ENCODE measurements at regions not wholly inside any gene's neighbourhood (a gene's known extent, or its start where the extent isn't known, plus 50 kb on each side); places are given as distances from the start of the nearest gene placed in this dataset.

GRCh38 chr13:88103824-88104223 lies 432.7 kb downstream of the SLITRK5 start:
- H3K9me3 ChIP-seq (ENCODE audit: insufficient read depth, low read depth, low read length) = no peaks in the 10 kb centered on the region
- H3K27me3 ChIP-seq (ENCODE audit: insufficient read depth, low read length) = no peaks in the 10 kb centered on the region
- H3K4me1 ChIP-seq (ENCODE audit: insufficient read depth, low read length) = no peaks in the 10 kb centered on the region
- H3K27ac ChIP-seq (ENCODE audit: low read length) = no peak overlapping the region
- H3K9ac ChIP-seq (ENCODE audit: low read depth, low read length) = no peak overlapping the region
- H3K36me3 ChIP-seq (ENCODE audit: insufficient read depth, low read depth, low read length) = no peaks in the 10 kb centered on the region
- H3K4me3 ChIP-seq (ENCODE audit: low read length) = no peak overlapping the region

- Histone ChIP-seq H3K4me1 (ENCODE audit: insufficient read depth, low read length) (no peaks in the 10 kb centered on the region), H3K9me3 (ENCODE audit: insufficient read depth, low read depth, low read length) (no peaks in the 10 kb centered on the region), H3K27ac (ENCODE audit: low read length) (no peak overlapping the region), H3K9ac (ENCODE audit: low read depth, low read length) (no peak overlapping the region), H3K27me3 (ENCODE audit: insufficient read depth, low read length) (no peaks in the 10 kb centered on the region), H3K36me3 (ENCODE audit: insufficient read depth, low read depth, low read length) (no peaks in the 10 kb centered on the region), H3K4me3 (ENCODE audit: low read length) (no peak overlapping the region)
Measured at GRCh38 chr13:88104576-88104975, 433.4 kb downstream of the SLITRK5 start.

DNA sequence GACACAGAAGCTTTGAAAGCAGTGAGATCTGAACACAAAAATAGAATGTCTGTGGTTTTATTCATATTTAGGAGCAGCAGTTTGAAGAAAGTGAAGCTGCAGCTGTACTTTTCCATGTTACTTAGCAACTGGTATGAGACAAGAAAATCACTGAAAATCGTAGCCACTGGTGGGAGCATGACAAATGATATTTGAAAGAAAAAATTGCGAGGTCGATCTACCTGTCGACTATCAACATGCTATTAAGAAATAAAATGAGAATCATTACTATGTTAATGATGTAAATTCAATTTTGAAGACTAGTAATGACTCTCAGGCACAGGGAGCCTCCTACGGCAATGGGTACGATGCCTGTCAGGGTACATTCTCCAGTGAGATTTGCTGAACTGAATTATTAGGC lies 436.4 kb downstream of the SLITRK5 start:
- no peak overlapping the region for H3K27ac ChIP-seq (ENCODE audit: low read length)
- no peak overlapping the region for H3K9ac ChIP-seq (ENCODE audit: low read depth, low read length)

GRCh38 chr13:88112526-88112925 lies 441.4 kb downstream of the SLITRK5 start:
- no peaks in the 10 kb centered on the region for H3K4me1 ChIP-seq (ENCODE audit: insufficient read depth, low read length)
- H3K36me3 ChIP-seq (ENCODE audit: insufficient read depth, low read depth, low read length) = no peaks in the 10 kb centered on the region
- no peak overlapping the region for H3K4me3 ChIP-seq (ENCODE audit: low read length)
- H3K9ac ChIP-seq (ENCODE audit: low read depth, low read length) = no peak overlapping the region; the same call in 1 of the 2 replicates
- H3K9me3 ChIP-seq (ENCODE audit: insufficient read depth, low read depth, low read length) = no peaks in the 10 kb centered on the region
- no peaks in the 10 kb centered on the region for H3K27me3 ChIP-seq (ENCODE audit: insufficient read depth, low read length)
- no peak overlapping the region for H3K27ac ChIP-seq (ENCODE audit: low read length)

More for the DNA sequence above, 436.4 kb downstream of the SLITRK5 start:
- Histone ChIP-seq H3K27me3 (ENCODE audit: insufficient read depth, low read length) (no peaks in the 10 kb centered on the region), H3K4me1 (ENCODE audit: insufficient read depth, low read length) (no peaks in the 10 kb centered on the region), H3K4me3 (ENCODE audit: low read length) (no peak overlapping the region), H3K9me3 (ENCODE audit: insufficient read depth, low read depth, low read length) (no peaks in the 10 kb centered on the region), H3K36me3 (ENCODE audit: insufficient read depth, low read depth, low read length) (no peaks in the 10 kb centered on the region)

DNA sequence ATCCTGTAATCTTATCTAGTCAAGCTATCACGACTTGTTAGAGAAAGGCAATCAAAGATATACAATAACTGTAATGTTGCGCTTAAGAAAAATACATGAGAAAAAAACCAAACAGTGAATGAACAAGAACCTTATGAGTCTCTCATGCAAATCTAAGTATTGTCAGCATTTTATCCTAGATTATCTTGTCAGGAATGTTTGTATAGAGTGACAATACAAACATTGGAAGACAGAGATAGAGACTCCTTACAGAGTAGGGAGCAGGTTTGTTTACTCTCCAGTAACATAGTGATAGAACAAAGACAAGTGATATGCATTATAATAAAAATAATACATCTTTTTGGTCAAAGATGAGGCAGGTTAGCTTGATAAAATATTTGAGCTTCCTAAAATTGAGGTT lies 444.8 kb downstream of the SLITRK5 start:
- Histone ChIP-seq H3K27ac (ENCODE audit: low read length) (no peak overlapping the region), H3K36me3 (ENCODE audit: insufficient read depth, low read depth, low read length) (no peaks in the 10 kb centered on the region), H3K27me3 (ENCODE audit: insufficient read depth, low read length) (no peaks in the 10 kb centered on the region), H3K9ac (ENCODE audit: low read depth, low read length) (no peak overlapping the region), H3K9me3 (ENCODE audit: insufficient read depth, low read depth, low read length) (no peaks in the 10 kb centered on the region), H3K4me3 (ENCODE audit: low read length) (no peak overlapping the region), H3K4me1 (ENCODE audit: insufficient read depth, low read length) (no peaks in the 10 kb centered on the region)

- H3K4me1 ChIP-seq (ENCODE audit: insufficient read depth, low read length) = peaks cover 5% of the 10 kb centered on the region; the same call in 1 of the 2 replicates
- H3K27ac ChIP-seq (ENCODE audit: low read length) = no peak overlapping the region
- no peak overlapping the region for H3K9ac ChIP-seq (ENCODE audit: low read depth, low read length)
- H3K36me3 ChIP-seq (ENCODE audit: insufficient read depth, low read depth, low read length) = no peaks in the 10 kb centered on the region
- no peaks in the 10 kb centered on the region for H3K27me3 ChIP-seq (ENCODE audit: insufficient read depth, low read length)
- H3K4me3 ChIP-seq (ENCODE audit: low read length) = no peak overlapping the region
- H3K9me3 ChIP-seq (ENCODE audit: insufficient read depth, low read depth, low read length) = no peaks in the 10 kb centered on the region
Measured at GRCh38 chr13:88118952-88119351, 447.8 kb downstream of the SLITRK5 start.

DNA sequence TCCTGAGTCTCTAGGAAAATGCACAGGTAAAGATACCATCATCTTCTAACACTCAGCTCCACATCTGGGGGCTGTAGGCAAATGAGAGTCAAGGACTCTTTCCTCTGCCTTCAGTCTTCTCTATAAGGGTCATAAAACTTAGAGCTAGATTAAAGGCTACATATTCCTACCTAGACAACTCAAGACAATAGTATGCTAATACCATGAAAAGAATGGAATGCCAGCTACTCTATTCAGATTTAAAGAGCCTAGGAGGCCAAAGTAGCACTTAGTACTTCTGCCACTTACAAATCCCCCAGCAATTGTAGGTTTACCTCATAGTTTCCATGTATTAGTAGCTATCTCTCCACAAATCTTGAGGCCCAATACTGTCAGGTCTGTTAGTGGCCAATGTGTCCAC lies 453.0 kb downstream of the SLITRK5 start:
- no peaks in the 10 kb centered on the region for H3K27me3 ChIP-seq (ENCODE audit: insufficient read depth, low read length)
- no peaks in the 10 kb centered on the region for H3K9me3 ChIP-seq (ENCODE audit: insufficient read depth, low read depth, low read length)
- no peaks in the 10 kb centered on the region for H3K36me3 ChIP-seq (ENCODE audit: insufficient read depth, low read depth, low read length)
- H3K4me1 ChIP-seq (ENCODE audit: insufficient read depth, low read length) = peaks cover 11% of the 10 kb centered on the region; the same call in 1 of the 2 replicates
- peak overlapping the region; percentile 2; the same call in 1 of the 2 replicates for H3K4me3 ChIP-seq (ENCODE audit: low read length)
- no peak overlapping the region for H3K9ac ChIP-seq (ENCODE audit: low read depth, low read length)
- no peak overlapping the region for H3K27ac ChIP-seq (ENCODE audit: low read length)

DNA sequence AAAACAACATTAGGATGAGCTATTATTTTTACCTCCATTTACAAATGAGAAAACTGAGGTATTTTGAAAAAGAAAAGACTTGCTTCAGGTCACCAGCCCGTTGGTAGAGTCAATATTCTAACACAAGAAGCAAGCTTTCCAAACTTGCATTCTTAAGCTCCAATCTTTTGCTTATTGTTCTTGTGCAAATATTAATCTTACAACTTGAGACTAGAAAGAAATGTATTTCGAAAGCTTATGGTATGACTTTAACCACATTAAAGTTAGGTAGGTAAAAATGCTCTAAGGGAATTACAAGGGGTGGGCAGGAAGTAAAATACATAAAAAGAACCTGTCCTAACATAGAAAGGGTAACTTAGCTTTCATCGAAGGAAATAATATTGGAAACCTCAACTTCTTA lies 453.9 kb downstream of the SLITRK5 start:
- Histone ChIP-seq H3K4me1 (ENCODE audit: insufficient read depth, low read length) (peaks cover 11% of the 10 kb centered on the region; the same call in 1 of the 2 replicates), H3K36me3 (ENCODE audit: insufficient read depth, low read depth, low read length) (no peaks in the 10 kb centered on the region), H3K27ac (ENCODE audit: low read length) (no peak overlapping the region), H3K4me3 (ENCODE audit: low read length) (no peak overlapping the region), H3K9me3 (ENCODE audit: insufficient read depth, low read depth, low read length) (no peaks in the 10 kb centered on the region), H3K9ac (ENCODE audit: low read depth, low read length) (no peak overlapping the region), H3K27me3 (ENCODE audit: insufficient read depth, low read length) (no peaks in the 10 kb centered on the region)

- Histone ChIP-seq H3K4me3 (ENCODE audit: low read length) (no peak overlapping the region), H3K4me1 (ENCODE audit: insufficient read depth, low read length) (no peaks in the 10 kb centered on the region), H3K27ac (ENCODE audit: low read length) (no peak overlapping the region), H3K36me3 (ENCODE audit: insufficient read depth, low read depth, low read length) (no peaks in the 10 kb centered on the region), H3K27me3 (ENCODE audit: insufficient read depth, low read length) (no peaks in the 10 kb centered on the region), H3K9me3 (ENCODE audit: insufficient read depth, low read depth, low read length) (no peaks in the 10 kb centered on the region), H3K9ac (ENCODE audit: low read depth, low read length) (no peak overlapping the region)
Measured at GRCh38 chr13:88136098-88136790, 465.1 kb downstream of the SLITRK5 start.

GRCh38 chr13:88142653-88143052 lies 471.5 kb downstream of the SLITRK5 start:
- Histone ChIP-seq H3K27ac (ENCODE audit: low read length) (no peak overlapping the region), H3K36me3 (ENCODE audit: insufficient read depth, low read depth, low read length) (no peaks in the 10 kb centered on the region), H3K9me3 (ENCODE audit: insufficient read depth, low read depth, low read length) (no peaks in the 10 kb centered on the region), H3K4me3 (ENCODE audit: low read length) (no peak overlapping the region), H3K9ac (ENCODE audit: low read depth, low read length) (no peak overlapping the region), H3K4me1 (ENCODE audit: insufficient read depth, low read length) (no peaks in the 10 kb centered on the region), H3K27me3 (ENCODE audit: insufficient read depth, low read length) (no peaks in the 10 kb centered on the region)

- Histone ChIP-seq H3K9ac (ENCODE audit: low read depth, low read length) (no peak overlapping the region), H3K27me3 (ENCODE audit: insufficient read depth, low read length) (no peaks in the 10 kb centered on the region), H3K4me3 (ENCODE audit: low read length) (no peak overlapping the region), H3K27ac (ENCODE audit: low read length) (no peak overlapping the region), H3K4me1 (ENCODE audit: insufficient read depth, low read length) (no peaks in the 10 kb centered on the region), H3K36me3 (ENCODE audit: insufficient read depth, low read depth, low read length) (no peaks in the 10 kb centered on the region), H3K9me3 (ENCODE audit: insufficient read depth, low read depth, low read length) (peaks cover 13% of the 10 kb centered on the region; the same call in 1 of the 2 replicates)
Measured at GRCh38 chr13:88144580-88144979, 473.4 kb downstream of the SLITRK5 start.

- H3K4me3 ChIP-seq (ENCODE audit: low read length) = no peak overlapping the region
- peaks cover 14% of the 10 kb centered on the region; the same call in 1 of the 2 replicates for H3K9me3 ChIP-seq (ENCODE audit: insufficient read depth, low read depth, low read length)
- H3K36me3 ChIP-seq (ENCODE audit: insufficient read depth, low read depth, low read length) = no peaks in the 10 kb centered on the region
- H3K27me3 ChIP-seq (ENCODE audit: insufficient read depth, low read length) = no peaks in the 10 kb centered on the region
- H3K27ac ChIP-seq (ENCODE audit: low read length) = no peak overlapping the region
- no peak overlapping the region for H3K9ac ChIP-seq (ENCODE audit: low read depth, low read length)
- H3K4me1 ChIP-seq (ENCODE audit: insufficient read depth, low read length) = no peaks in the 10 kb centered on the region
Measured at GRCh38 chr13:88153353-88153752, 482.2 kb downstream of the SLITRK5 start.
